ENCODE measurements at regions not wholly inside any gene's neighbourhood (a gene's known extent, or its start where the extent isn't known, plus 50 kb on each side); places are given as distances from the start of the nearest gene placed in this dataset.

DNA sequence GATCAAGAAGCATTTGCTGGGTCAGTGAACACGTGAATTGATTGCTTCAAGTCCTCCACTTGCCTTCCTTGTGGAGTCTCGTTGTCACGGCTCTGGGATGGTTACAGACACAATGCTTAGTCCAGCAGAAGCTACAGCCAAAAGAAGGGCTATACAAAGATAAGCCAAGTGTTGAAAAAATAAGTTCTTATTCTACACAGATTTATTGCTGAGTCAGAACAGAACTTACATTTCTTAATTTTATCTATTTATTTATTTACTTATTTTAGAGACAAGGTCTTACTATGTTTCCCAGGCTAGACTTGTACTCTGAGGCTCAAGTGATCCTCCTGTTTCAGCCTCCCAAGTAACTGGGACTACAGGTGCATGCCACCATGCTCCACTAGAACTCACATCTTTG lies 199.0 kb downstream of the MYLK4 start:
- TF ChIP-seq, protein P1, sequence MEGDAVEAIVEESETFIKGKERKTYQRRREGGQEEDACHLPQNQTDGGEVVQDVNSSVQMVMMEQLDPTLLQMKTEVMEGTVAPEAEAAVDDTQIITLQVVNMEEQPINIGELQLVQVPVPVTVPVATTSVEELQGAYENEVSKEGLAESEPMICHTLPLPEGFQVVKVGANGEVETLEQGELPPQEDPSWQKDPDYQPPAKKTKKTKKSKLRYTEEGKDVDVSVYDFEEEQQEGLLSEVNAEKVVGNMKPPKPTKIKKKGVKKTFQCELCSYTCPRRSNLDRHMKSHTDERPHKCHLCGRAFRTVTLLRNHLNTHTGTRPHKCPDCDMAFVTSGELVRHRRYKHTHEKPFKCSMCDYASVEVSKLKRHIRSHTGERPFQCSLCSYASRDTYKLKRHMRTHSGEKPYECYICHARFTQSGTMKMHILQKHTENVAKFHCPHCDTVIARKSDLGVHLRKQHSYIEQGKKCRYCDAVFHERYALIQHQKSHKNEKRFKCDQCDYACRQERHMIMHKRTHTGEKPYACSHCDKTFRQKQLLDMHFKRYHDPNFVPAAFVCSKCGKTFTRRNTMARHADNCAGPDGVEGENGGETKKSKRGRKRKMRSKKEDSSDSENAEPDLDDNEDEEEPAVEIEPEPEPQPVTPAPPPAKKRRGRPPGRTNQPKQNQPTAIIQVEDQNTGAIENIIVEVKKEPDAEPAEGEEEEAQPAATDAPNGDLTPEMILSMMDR (IDR thresholded peaks at IDR 0.05; ENCODE audit: insufficient read depth, low read length, poor library complexity, severe bottlenecking): no peak
- no peak for TF ChIP-seq EZH2phosphoT487 (conservative IDR thresholded peaks at IDR 0.05; ENCODE audit: low read length)

Data from SU-DHL-6 (cell line).